ENCODE measurements at regions not wholly inside any gene's neighbourhood (a gene's known extent, or its start where the extent isn't known, plus 50 kb on each side); places are given as distances from the start of the nearest gene placed in this dataset.

- no peak for DNase-seq (ENCODE audit: low read depth)
- ChIA-PET CTCF (interaction anchor here (0.6 kb wide), 1 partner anchor 74 kb away, joined by 3 read pairs; no protein-coding TSS in a partner anchor), POLR2A (no interaction called here)
- H3K36me3 ChIP-seq (ENCODE audit: control insufficient read depth, insufficient read depth, low read length), result no peaks in the 10 kb centered on the region
- H3K27me3 ChIP-seq (ENCODE audit: control insufficient read depth, insufficient read depth, low read length), result no peaks in the 10 kb centered on the region
- H3K4me3 ChIP-seq (ENCODE audit: low read depth, low read length), result no peak overlapping the region
- no peak for TF ChIP-seq CTCF (IDR thresholded peaks at IDR 0.05; ENCODE audit: insufficient read depth, low read depth, low read length)
Measured at GRCh38 chr4:147194604-147195003, 248.9 kb upstream of the TTC29 start.

- no peaks in the 10 kb centered on the region for H3K36me3 ChIP-seq (ENCODE audit: control insufficient read depth, insufficient read depth, low read length)
- CTCF ChIA-PET, result no interaction called here
- DNase-seq (ENCODE audit: low read depth), result no peak
- POLR2A ChIA-PET, result no interaction called here
- no peaks in the 10 kb centered on the region for H3K27me3 ChIP-seq (ENCODE audit: control insufficient read depth, insufficient read depth, low read length)
- no peak for TF ChIP-seq CTCF (IDR thresholded peaks at IDR 0.05; ENCODE audit: insufficient read depth, low read depth, low read length)
- H3K4me3 ChIP-seq (ENCODE audit: low read depth, low read length), result no peak overlapping the region
Measured at GRCh38 chr4:147195386-147195785, 249.7 kb upstream of the TTC29 start.

- no peak for DNase-seq (ENCODE audit: low read depth)
- Histone ChIP-seq H3K27me3 (ENCODE audit: control insufficient read depth, insufficient read depth, low read length) (no peaks in the 10 kb centered on the region), H3K36me3 (ENCODE audit: control insufficient read depth, insufficient read depth, low read length) (no peaks in the 10 kb centered on the region), H3K4me3 (ENCODE audit: low read depth, low read length) (no peak overlapping the region)
- ChIA-PET POLR2A (no interaction called here), CTCF (no interaction called here)
- no peak for TF ChIP-seq CTCF (IDR thresholded peaks at IDR 0.05; ENCODE audit: insufficient read depth, low read depth, low read length)
Measured at GRCh38 chr4:147198411-147199051, 252.9 kb upstream of the TTC29 start.

GRCh38 chr4:147201016-147201415 is 255.4 kb upstream of the TTC29 start:
- CTCF ChIA-PET, result no interaction called here
- TF ChIP-seq CTCF (IDR thresholded peaks at IDR 0.05; ENCODE audit: insufficient read depth, low read depth, low read length), result no peak
- H3K27me3 ChIP-seq (ENCODE audit: control insufficient read depth, insufficient read depth, low read length), result no peaks in the 10 kb centered on the region
- H3K36me3 ChIP-seq (ENCODE audit: control insufficient read depth, insufficient read depth, low read length), result no peaks in the 10 kb centered on the region
- H3K4me3 ChIP-seq (ENCODE audit: low read depth, low read length), result no peak overlapping the region
- DNase-seq (ENCODE audit: low read depth), result no peak
- POLR2A ChIA-PET, result no interaction called here

- POLR2A ChIA-PET, result no interaction called here
- no peak overlapping the region for H3K4me3 ChIP-seq (ENCODE audit: low read depth, low read length)
- H3K36me3 ChIP-seq (ENCODE audit: control insufficient read depth, insufficient read depth, low read length), result no peaks in the 10 kb centered on the region
- no peak for DNase-seq (ENCODE audit: low read depth)
- TF ChIP-seq CTCF (IDR thresholded peaks at IDR 0.05; ENCODE audit: insufficient read depth, low read depth, low read length), result no peak
- CTCF ChIA-PET, result no interaction called here
- no peaks in the 10 kb centered on the region for H3K27me3 ChIP-seq (ENCODE audit: control insufficient read depth, insufficient read depth, low read length)
Measured at GRCh38 chr4:147206807-147207206, 261.1 kb upstream of the TTC29 start.

Measured in BJ (cell line).